ENCODE measurements at regions not wholly inside any gene's neighbourhood (a gene's known extent, or its start where the extent isn't known, plus 50 kb on each side); places are given as distances from the start of the nearest gene placed in this dataset.

DNA sequence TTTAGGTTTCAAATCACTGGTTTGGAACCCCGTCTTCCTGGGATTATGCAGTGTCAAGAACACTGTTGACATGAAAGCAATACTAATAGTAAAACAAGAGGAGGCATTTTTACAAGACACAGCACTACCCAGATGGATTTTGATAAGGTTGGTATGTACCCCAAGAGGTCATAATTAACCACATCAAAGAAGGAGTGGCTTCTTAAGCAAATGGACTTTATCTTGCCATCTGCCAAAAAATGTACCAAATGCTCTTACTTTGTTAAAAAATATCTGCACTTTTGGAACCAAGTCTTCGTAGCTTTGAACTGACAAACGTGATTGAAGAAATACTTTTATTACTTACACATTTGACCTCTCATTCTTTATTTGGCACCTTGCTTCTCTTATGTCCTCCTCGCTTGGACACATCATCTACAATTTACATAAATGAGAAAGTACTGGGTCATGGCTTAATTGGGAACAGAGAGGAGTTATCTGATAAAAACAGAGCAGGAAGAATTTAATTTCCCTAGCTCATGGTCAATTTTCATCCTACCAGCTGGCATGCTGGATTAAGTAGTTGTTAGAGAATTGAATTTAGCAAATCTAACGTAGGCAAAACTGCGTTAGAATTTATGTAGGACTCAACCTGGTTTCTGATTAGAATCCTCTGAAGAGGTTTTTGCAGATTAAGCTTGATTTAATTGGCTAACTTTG lies 54.5 kb upstream of the PRICKLE1 start:
- no peak for DNase-seq

- no peak for DNase-seq
Measured at GRCh38 chr12:42641221-42641885, 51.8 kb upstream of the PRICKLE1 start.

DNA sequence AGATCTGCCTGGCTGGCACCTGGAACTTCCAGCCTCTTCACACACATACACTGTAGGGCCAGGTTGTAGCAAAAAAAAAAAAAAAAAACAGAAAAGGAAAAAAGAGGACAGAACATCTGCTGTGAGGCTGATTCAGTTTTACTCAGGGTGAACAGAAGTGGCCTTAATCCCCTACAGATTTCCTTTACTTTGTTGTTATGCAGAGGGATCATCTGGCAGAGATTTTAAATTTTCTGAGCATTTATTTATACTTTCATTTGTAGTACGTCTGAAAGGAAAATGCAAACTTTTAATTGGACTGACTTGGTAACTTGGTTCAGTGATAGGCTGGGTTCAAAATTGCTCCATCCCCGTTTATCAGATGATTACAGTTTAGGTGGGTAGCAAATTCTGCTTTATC lies 50.8 kb upstream of the PRICKLE1 start:
- no peak for DNase-seq

- no peak for DNase-seq
Measured at GRCh38 chr12:42639556-42639955, 50.0 kb upstream of the PRICKLE1 start.

All from NCI-H526 (cell line).